Heart left ventricle (tissue), 16 donors: ENCODE measurements at regions not wholly inside any gene's neighbourhood (a gene's known extent, or its start where the extent isn't known, plus 50 kb on each side); places are given as distances from the start of the nearest gene placed in this dataset.

Source experiments
- ATAC-seq, 4 donors: fragments of 200-7000 bp; cut with Tn5 transposase; one replicate each; pipeline ENCODE4 v1.9.1; 2020 to 2022; ENCODE audit warnings: moderate library complexity in 4 of 4, mild to moderate bottlenecking in 3 of 4, moderate number of reproducible peaks in 1 of 4
- DNase-seq, 5 donors: peaks; one replicate each; pipeline ENCODE4 v3.0.0-alpha.2; 2020
- H3K27ac ChIP-seq, 12 donors: fragments of 200-600 bp; sonication (generic) in 4 of 12; one replicate each; pipeline versions ENCODE4 v1.5.0 to v1.8.0; 2016 to 2022; ENCODE audit warnings: mild to moderate bottlenecking in 2 of 12
- H3K27me3 ChIP-seq, 9 donors: fragments of 200-600 bp; sonication (generic) in 2 of 9; one replicate each; pipeline versions ENCODE4 v1.5.1 to v1.8.0; 2016 to 2022; ENCODE audit warnings: mild to moderate bottlenecking in 3 of 9
- H3K36me3 ChIP-seq, 9 donors: fragments of 200-600 bp; sonication (generic) in 2 of 9; one replicate each; pipeline versions ENCODE4 v1.5.0 to v1.8.0; 2018 to 2022; ENCODE audit warnings: mild to moderate bottlenecking in 2 of 9
- H3K4me1 ChIP-seq, 12 donors: fragments of 200-600 bp; sonication (generic) in 4 of 12; one replicate each; pipeline versions ENCODE4 v1.5.0 to v1.8.0; 2016 to 2022; ENCODE audit warnings: mild to moderate bottlenecking in 3 of 12
- H3K4me3 ChIP-seq, 12 donors: fragments of 200-600 bp; sonication (generic) in 4 of 12; one replicate each; pipeline versions ENCODE4 v1.5.0 to v1.8.0; 2017 to 2022; ENCODE audit warnings: mild to moderate bottlenecking in 9 of 12, moderate library complexity in 4 of 12
- H3K9me3 ChIP-seq, 12 donors: fragments of 200-600 bp; sonication (generic) in 4 of 12; one replicate each; pipeline versions ENCODE4 v1.5.0 to v1.8.0; 2016 to 2022; ENCODE audit warnings: mild to moderate bottlenecking in 1 of 12
- CTCF ChIP-seq, 12 donors: fragments of 200-600 bp; sonication (generic) in 4 of 12; IDR thresholded peaks; one replicate each; pipeline versions ENCODE4 v1.5.0 to v1.8.0; 2018 to 2022; ENCODE audit warnings: antibody characterized with exemption in 12 of 12, mild to moderate bottlenecking in 5 of 12
- POLR2A ChIP-seq, 2 donors: fragments of 450-650 bp; IDR thresholded peaks; one replicate each; pipeline ENCODE4 v1.6.1; 2017; ENCODE audit warnings: antibody characterized with exemption in 2 of 2, mild to moderate bottlenecking in 2 of 2, moderate library complexity in 2 of 2
- WGBS, 4 donors: extraction: QIAGEN DNeasy Blood & Tissue Kit in 2 of 4; methylation state at CpG; one replicate each; pipeline versions ENCODE4 v1.1.5 to v1.1.7; 2013 to 2018; 5-methylcytosine and 5-hydroxymethylcytosine counted together
- intact Hi-C, 10 donors: fragments of 100-400 bp; cut with DNase I; formaldehyde crosslinking; loops; one replicate each; pipeline versions ENCODE4 v1.11.1 to v1.14.2; 2022
- donor health status: ischemic (EF 13 %, LVEDD 7.1; RV severe dilation, severe dysfunction).
- donor health status: healthy with polysubstance abuse.
- donor health status: DM: no; HTN: yes; CAD: no.
- donor health status: DM: no; HTN: no; CAD: no.
- donor health status: ischemic (EF 25% LVEDD 6.9; RV normal size, moderate dysfunction).
- donor health status: ischemic (EF 25% LVEDD 5.7; RV mildly dilated, moderate dysfunction).
- donor health status: healthy.
- donor health status: DM: yes; HTN: yes; CAD: no.
- donor health status: ischemic (EF 35%, LVEDD 5.7; RV mildly dilated, moderate dysfunction).
- donor health status: nonischemic (EF 11% LVEDD 7.7; RV severe dilation, severe dysfunction).
- donor health status: DM: yes; HTN: yes; CAD: no.
- donor health status: PGD.
- donor health status: ischemic (EF 29% LVEDD 5.4; RV normal size, mild dysfunction).
- donor health status: nonischemic (EF 23%, LVEDD 6.1; RV moderate dilation, normal function).

- ATAC-seq (peak in 2 of 4 donors; percentile 75 to 77), DNase-seq (no peak)
- peak overlapping the region in 2 of 12 donors; percentile 11 to 29 for H3K27ac ChIP-seq
- H3K4me1 ChIP-seq = peaks cover 0 to 15% (median 0%) of the 10 kb centered on the region in 12 donors
- no peak for TF ChIP-seq CTCF (IDR thresholded peaks at IDR 0.05)
- no peak for TF ChIP-seq POLR2A (IDR thresholded peaks at IDR 0.05)
- H3K36me3 ChIP-seq = no peaks in the 10 kb centered on the region
- intact Hi-C loops = loop anchor here in 1 of 10 donors (2.0 kb wide), 1 partner anchor 265 kb away; no protein-coding TSS in a partner anchor
- no peaks in the 10 kb centered on the region for H3K27me3 ChIP-seq
- H3K9me3 ChIP-seq = no peaks in the 10 kb centered on the region
- H3K4me3 ChIP-seq = no peak overlapping the region
- WGBS, 4 donors = 20 to 30% (median 24%) methylated on average over 2 of the region's 2 CpGs
These were observed 462.7 kb upstream of the SPHKAP start for GRCh38 chr2:228644199-228644598.

GRCh38 chr2:228642861-228643260 is 461.4 kb upstream of the SPHKAP start:
- DNase-seq = no peak
- Histone ChIP-seq H3K27ac (no peak overlapping the region), H3K4me1 (peaks cover 0 to 7% (median 0%) of the 10 kb centered on the region in 12 donors), H3K27me3 (no peaks in the 10 kb centered on the region), H3K4me3 (no peak overlapping the region), H3K36me3 (no peaks in the 10 kb centered on the region), H3K9me3 (no peaks in the 10 kb centered on the region)
- TF ChIP-seq CTCF (IDR thresholded peaks at IDR 0.05) (no peak), POLR2A (IDR thresholded peaks at IDR 0.05) (no peak)
- ATAC-seq = no peak
- intact Hi-C loops = no loop called here
- WGBS, 4 donors = 72 to 82% (median 80%) methylated on average over 2 of the region's 2 CpGs

GRCh38 chr2:228630786-228631185 is 449.3 kb upstream of the SPHKAP start:
- TF ChIP-seq POLR2A (IDR thresholded peaks at IDR 0.05) = no peak
- TF ChIP-seq CTCF (IDR thresholded peaks at IDR 0.05) = no peak
- Histone ChIP-seq H3K9me3 (no peaks in the 10 kb centered on the region), H3K4me1 (no peaks in the 10 kb centered on the region), H3K27me3 (no peaks in the 10 kb centered on the region), H3K36me3 (no peaks in the 10 kb centered on the region), H3K27ac (no peak overlapping the region), H3K4me3 (no peak overlapping the region)
- ATAC-seq = no peak
- 70 to 90% (median 79%) methylated on average over 2 of the region's 2 CpGs for WGBS, 4 donors
- intact Hi-C loops = loop anchor here in 1 of 10 donors (5.0 kb wide), 1 partner anchor 1248 kb away; no protein-coding TSS in a partner anchor
- DNase-seq = no peak

GRCh38 chr2:228629251-228629650 is 447.8 kb upstream of the SPHKAP start:
- DNase-seq = no peak
- Histone ChIP-seq H3K4me3 (no peak overlapping the region), H3K4me1 (no peaks in the 10 kb centered on the region), H3K27ac (no peak overlapping the region), H3K27me3 (no peaks in the 10 kb centered on the region), H3K9me3 (no peaks in the 10 kb centered on the region), H3K36me3 (no peaks in the 10 kb centered on the region)
- no peak for ATAC-seq
- intact Hi-C loops = no loop called here
- WGBS, 4 donors = 62 to 82% (median 73%) methylated on average over 1 of the region's 1 CpG
- TF ChIP-seq CTCF (IDR thresholded peaks at IDR 0.05) (no peak), POLR2A (IDR thresholded peaks at IDR 0.05) (no peak)
